Activated CD8-positive, alpha-beta T cell treated with anti-CD3 and anti-CD28 coated beads for 36 hours (primary cell): ENCODE measurements at regions not wholly inside any gene's neighbourhood (a gene's known extent, or its start where the extent isn't known, plus 50 kb on each side); places are given as distances from the start of the nearest gene placed in this dataset.

Experiments used
- ATAC-seq: fragments of 200-7000 bp; cut with Tn5 transposase; one replicate; pipeline ENCODE4 v1.10.0; 2021; ENCODE audit warnings: mild to moderate bottlenecking, moderate library complexity
- CTCF ChIA-PET: fragments of 350-600 bp; sonication (Branson Sonifier 250); formaldehyde crosslinking; loops from one replicate; lab custom pipeline; 2021; ENCODE audit warnings: antibody characterized with exemption; lab: Charles Lee
- POLR2A ChIA-PET: fragments of 350-600 bp; sonication (Branson Sonifier 250); formaldehyde crosslinking; loops from one replicate; lab custom pipeline; 2021; ENCODE audit warnings: antibody characterized with exemption; lab: Charles Lee
- DNase-seq: peaks from one replicate; pipeline ENCODE4 v3.0.0-alpha.2; 2020
- H3K27ac Mint-ChIP-seq: one replicate; pipeline ENCODE4 v1.8.0; 2021; ENCODE audit warnings: mild to moderate bottlenecking, mixed read lengths
- H3K27me3 Mint-ChIP-seq: one replicate; pipeline ENCODE4 v1.8.0; 2021; ENCODE audit warnings: mixed read lengths
- H3K36me3 Mint-ChIP-seq: one replicate; pipeline ENCODE4 v1.8.0; 2021; ENCODE audit warnings: low read depth, mixed read lengths
- H3K4me1 Mint-ChIP-seq: one replicate; pipeline ENCODE4 v1.8.0; 2021; ENCODE audit warnings: low read depth, mixed read lengths
- H3K4me3 Mint-ChIP-seq: one replicate; pipeline ENCODE4 v1.8.0; 2021; ENCODE audit warnings: mild to moderate bottlenecking, moderate library complexity, mixed read lengths
- H3K9me3 Mint-ChIP-seq: one replicate; pipeline ENCODE4 v1.8.0; 2021; ENCODE audit warnings: mixed read lengths
- CTCF ChIP-seq: fragments of 200-600 bp; IDR thresholded peaks from one replicate; pipeline ENCODE4 v1.8.0; 2022; ENCODE audit warnings: antibody characterized with exemption, mild to moderate bottlenecking
- intact Hi-C: fragments of 100-400 bp; cut with micrococcal nuclease; formaldehyde crosslinking; loops from one replicate; pipeline ENCODE4 v1.10.0; 2022

DNA sequence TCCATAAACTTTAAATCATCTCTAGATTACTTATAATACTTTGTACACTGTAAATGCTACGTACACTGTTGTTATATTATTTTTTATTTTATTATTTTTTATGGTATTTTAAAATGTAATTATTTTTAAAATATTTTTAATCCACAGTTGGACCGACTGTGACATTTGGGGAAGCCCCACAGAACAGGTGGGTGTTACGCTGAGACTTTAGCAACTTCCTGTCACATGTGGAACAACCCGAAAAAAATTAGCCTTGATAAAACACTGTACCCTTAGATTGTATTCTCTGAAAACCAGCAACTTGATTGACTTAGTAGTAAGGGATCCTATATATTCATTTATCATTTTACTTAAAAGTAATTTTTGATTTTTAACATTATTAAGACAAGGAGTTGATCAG is 1755.7 kb upstream of the SEL1L start:
- intact Hi-C loops = no loop called here
- H3K4me1 Mint-ChIP-seq = no peaks in the 10 kb centered on the region
- no peak overlapping the region for H3K27ac Mint-ChIP-seq
- no peak for DNase-seq
- ATAC-seq = no peak
- no peaks in the 10 kb centered on the region for H3K36me3 Mint-ChIP-seq
- H3K27me3 Mint-ChIP-seq = no peaks in the 10 kb centered on the region
- TF ChIP-seq CTCF = no peak
- no peak overlapping the region for H3K4me3 Mint-ChIP-seq
- H3K9me3 Mint-ChIP-seq = peaks cover 11% of the 10 kb centered on the region
- CTCF ChIA-PET = no interaction called here
- POLR2A ChIA-PET = no interaction called here

DNA sequence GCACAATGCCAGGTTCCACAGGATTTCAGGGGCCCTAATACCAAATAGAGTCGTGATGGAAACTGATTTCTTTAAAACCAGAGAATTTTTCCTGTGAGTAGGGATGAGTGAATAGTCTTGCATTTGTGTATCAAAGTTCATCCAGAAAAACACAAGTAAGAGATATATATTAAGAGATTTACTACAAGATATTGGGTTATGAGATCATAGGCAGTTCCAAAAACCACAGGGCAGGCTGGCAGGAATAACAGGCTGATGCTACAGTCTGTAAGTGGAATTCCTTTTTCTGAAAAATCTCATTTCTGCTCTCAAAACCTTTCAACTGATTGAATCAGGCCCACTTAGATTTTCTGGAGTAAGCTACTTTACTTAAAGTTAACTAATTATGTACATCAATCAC is 1756.2 kb upstream of the SEL1L start:
- Mint-ChIP-seq H3K27ac (no peak overlapping the region), H3K9me3 (peaks cover 11% of the 10 kb centered on the region), H3K4me1 (no peaks in the 10 kb centered on the region), H3K4me3 (no peak overlapping the region), H3K36me3 (no peaks in the 10 kb centered on the region), H3K27me3 (no peaks in the 10 kb centered on the region)
- ChIA-PET CTCF (no interaction called here), POLR2A (no interaction called here)
- no peak for TF ChIP-seq CTCF
- intact Hi-C loops = no loop called here
- ATAC-seq = no peak
- no peak for DNase-seq

DNA sequence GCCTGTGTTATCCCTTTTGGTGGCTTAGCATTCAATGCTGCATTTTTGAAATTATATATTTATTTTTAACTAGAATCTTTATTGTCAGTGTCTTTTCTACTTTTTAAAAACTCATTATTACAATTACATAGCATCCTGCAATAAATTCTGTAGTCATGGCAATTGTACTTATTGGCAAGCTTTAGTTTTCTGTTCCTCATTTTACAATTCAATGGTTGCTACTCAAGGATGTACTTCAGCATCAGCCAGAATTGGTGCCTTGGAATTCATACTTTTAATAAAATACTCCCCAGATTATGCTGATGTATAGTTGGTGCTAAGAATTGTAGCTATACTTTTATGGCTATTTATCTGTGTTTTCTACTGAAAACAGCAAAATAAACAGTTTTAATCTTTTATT is 1756.8 kb upstream of the SEL1L start:
- no peak for TF ChIP-seq CTCF
- intact Hi-C loops = no loop called here
- Mint-ChIP-seq H3K9me3 (peaks cover 11% of the 10 kb centered on the region), H3K4me1 (no peaks in the 10 kb centered on the region), H3K27ac (no peak overlapping the region), H3K27me3 (no peaks in the 10 kb centered on the region), H3K36me3 (no peaks in the 10 kb centered on the region), H3K4me3 (no peak overlapping the region)
- no peak for DNase-seq
- CTCF ChIA-PET = no interaction called here
- POLR2A ChIA-PET = no interaction called here
- no peak for ATAC-seq

- DNase-seq (no peak), ATAC-seq (no peak)
- no peaks in the 10 kb centered on the region for H3K4me1 Mint-ChIP-seq
- intact Hi-C loops = no loop called here
- ChIA-PET POLR2A (no interaction called here), CTCF (no interaction called here)
- no peaks in the 10 kb centered on the region for H3K27me3 Mint-ChIP-seq
- H3K4me3 Mint-ChIP-seq = no peak overlapping the region
- TF ChIP-seq CTCF = no peak
- no peaks in the 10 kb centered on the region for H3K36me3 Mint-ChIP-seq
- no peak overlapping the region for H3K27ac Mint-ChIP-seq
- H3K9me3 Mint-ChIP-seq = peaks cover 9% of the 10 kb centered on the region
Observed at GRCh38 chr14:83291714-83292113, 1758.1 kb upstream of the SEL1L start.

DNA sequence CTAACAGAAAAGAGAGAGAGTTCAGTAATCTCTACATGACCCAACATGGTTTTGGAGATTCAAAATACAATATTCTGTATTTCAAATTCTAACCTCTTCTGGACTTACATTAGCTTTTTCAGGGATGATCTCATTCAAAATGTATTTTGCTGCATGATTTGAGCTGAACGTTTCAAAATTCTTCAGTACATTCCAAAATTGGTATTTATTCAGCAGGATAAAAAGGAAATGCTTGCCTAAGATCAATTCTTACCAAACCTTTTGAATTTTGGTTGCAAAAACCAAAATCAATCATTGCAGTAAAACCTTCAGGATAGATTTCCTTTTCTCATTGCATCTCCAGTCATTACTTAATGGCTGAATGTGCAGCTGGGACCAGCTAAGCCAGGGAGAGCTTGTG is 1761.3 kb upstream of the SEL1L start:
- peaks cover 6% of the 10 kb centered on the region for H3K9me3 Mint-ChIP-seq
- intact Hi-C loops = no loop called here
- no peaks in the 10 kb centered on the region for H3K36me3 Mint-ChIP-seq
- no peak for TF ChIP-seq CTCF
- no peaks in the 10 kb centered on the region for H3K4me1 Mint-ChIP-seq
- DNase-seq = no peak
- H3K27me3 Mint-ChIP-seq = no peaks in the 10 kb centered on the region
- no peak for ATAC-seq
- ChIA-PET POLR2A (interaction anchor here (0.6 kb wide), 1 partner anchor 689 kb away, joined by 3 read pairs; no protein-coding TSS in a partner anchor), CTCF (no interaction called here)
- no peak overlapping the region for H3K27ac Mint-ChIP-seq
- no peak overlapping the region for H3K4me3 Mint-ChIP-seq
